Activated T-cell treated with anti-CD3 and anti-CD28 coated beads, Interleukin-2, amount 50 U/mL, for 4 hours (primary cell): ENCODE measurements at regions not wholly inside any gene's neighbourhood (a gene's known extent, or its start where the extent isn't known, plus 50 kb on each side); places are given as distances from the start of the nearest gene placed in this dataset.

ENCODE experiments used
- ATAC-seq, 2 donors: fragments of 200-7000 bp; cut with Tn5 transposase; one replicate each; pipeline ENCODE4 v1.10.0; 2021
- DNase-seq: peaks from one replicate; pipeline ENCODE4 v3.0.0-alpha.2; 2020
- H3K27me3 Mint-ChIP-seq: one replicate; pipeline ENCODE4 v1.8.0; 2021; ENCODE audit warnings: low read depth, mixed read lengths
- H3K36me3 Mint-ChIP-seq: one replicate; pipeline ENCODE4 v1.8.0; 2022; ENCODE audit warnings: mixed read lengths; ENCODE audit not compliant: insufficient read depth
- H3K4me1 Mint-ChIP-seq: one replicate; pipeline ENCODE4 v1.8.0; 2021; ENCODE audit warnings: low read depth, mixed read lengths
- H3K4me3 Mint-ChIP-seq: one replicate; pipeline ENCODE4 v1.8.0; 2021; ENCODE audit warnings: mild to moderate bottlenecking, moderate library complexity, mixed read lengths
- H3K9me3 Mint-ChIP-seq: one replicate; pipeline ENCODE4 v1.8.0; 2021; ENCODE audit warnings: mixed read lengths

DNA sequence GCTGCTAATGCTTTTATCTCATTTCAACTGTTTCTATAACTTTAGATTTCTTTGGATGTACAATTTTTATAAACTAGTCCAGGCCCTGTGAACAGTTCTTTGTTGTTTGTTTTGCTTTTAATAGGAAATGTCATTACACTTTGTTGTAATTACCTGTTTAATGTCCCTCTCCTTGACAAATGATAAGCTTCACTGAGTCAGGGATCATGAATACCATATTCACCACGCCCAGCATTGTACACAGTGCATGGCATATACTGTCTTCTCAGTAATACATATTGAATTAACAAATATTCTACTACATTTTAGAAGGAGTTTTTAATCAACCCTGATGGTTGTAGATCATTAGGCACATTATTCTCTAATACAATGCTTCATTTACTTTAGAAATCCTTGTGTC is 1105.0 kb downstream of the MAT2B start:
- ATAC-seq (no peak), DNase-seq (no peak)
- Mint-ChIP-seq H3K4me1 (no peaks in the 10 kb centered on the region), H3K36me3 (no peaks in the 10 kb centered on the region), H3K4me3 (no peak overlapping the region), H3K9me3 (no peaks in the 10 kb centered on the region), H3K27me3 (no peaks in the 10 kb centered on the region)

DNA sequence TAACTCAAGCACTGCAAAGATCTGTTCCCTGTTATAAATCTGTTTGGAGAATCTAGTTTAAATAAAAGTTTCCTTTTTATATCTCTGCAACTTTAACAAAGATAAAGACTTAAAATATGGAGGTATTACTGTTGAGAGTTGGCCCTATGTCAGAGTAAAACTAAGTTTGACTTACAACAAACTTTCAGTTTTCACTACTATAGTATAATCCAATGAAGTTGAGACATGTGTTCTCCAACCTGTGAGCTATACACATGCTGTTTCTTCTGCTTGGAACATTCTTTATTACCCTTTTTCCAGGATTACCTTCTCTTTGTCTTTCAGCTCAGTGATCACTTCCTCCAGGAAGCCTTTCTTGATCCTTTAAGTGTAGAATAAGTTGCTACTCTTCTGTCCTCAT is 1109.3 kb downstream of the MAT2B start:
- no peaks in the 10 kb centered on the region for H3K9me3 Mint-ChIP-seq
- no peaks in the 10 kb centered on the region for H3K36me3 Mint-ChIP-seq
- DNase-seq (no peak), ATAC-seq (no peak)
- H3K4me3 Mint-ChIP-seq: no peak overlapping the region
- no peaks in the 10 kb centered on the region for H3K4me1 Mint-ChIP-seq
- H3K27me3 Mint-ChIP-seq: no peaks in the 10 kb centered on the region

DNA sequence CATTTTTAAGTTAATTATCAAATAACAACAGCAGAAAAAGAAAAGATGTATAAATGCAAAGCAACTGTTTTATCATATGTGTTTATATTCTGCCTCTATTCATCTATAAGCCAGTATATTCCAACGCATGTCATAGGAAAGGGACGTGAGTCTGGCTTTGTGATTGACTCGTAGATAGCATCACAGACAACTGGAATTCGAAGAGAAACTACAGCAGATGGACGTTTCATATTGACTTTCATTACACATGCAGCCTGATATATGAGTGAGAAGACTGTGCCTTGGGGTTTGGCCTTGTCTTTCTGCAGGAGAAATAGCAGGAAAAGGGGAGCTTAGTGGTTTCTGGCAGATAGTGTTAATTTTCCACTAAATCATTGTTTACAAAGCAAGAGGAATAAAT is 1111.9 kb downstream of the MAT2B start:
- DNase-seq: no peak
- Mint-ChIP-seq H3K4me3 (no peak overlapping the region), H3K9me3 (no peaks in the 10 kb centered on the region), H3K27me3 (no peaks in the 10 kb centered on the region), H3K36me3 (no peaks in the 10 kb centered on the region), H3K4me1 (no peaks in the 10 kb centered on the region)
- no peak for ATAC-seq

DNA sequence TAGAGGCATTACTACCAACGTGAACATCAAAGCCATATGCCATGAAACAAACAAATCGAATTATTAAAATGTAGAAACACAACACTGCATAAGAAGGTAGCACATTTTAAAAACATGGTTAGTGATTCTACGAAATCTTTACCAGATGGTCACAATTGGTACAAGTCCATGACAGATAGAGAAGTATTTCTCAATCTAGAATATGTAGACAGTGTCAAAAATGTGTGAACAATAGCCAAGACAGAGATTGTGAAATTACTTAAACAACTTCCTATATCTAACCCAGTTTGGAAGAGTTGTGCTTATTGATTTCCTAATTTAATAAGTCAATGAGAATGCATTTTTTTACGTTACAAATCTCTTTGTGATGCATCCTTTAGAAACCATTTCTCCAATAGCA is 1121.6 kb downstream of the MAT2B start:
- Mint-ChIP-seq H3K27me3 (no peaks in the 10 kb centered on the region), H3K4me3 (no peak overlapping the region)

GRCh38 chr5:164636456-164636855 is 1131.0 kb downstream of the MAT2B start:
- ATAC-seq (no peak), DNase-seq (no peak)
- Mint-ChIP-seq H3K4me1 (no peaks in the 10 kb centered on the region), H3K36me3 (no peaks in the 10 kb centered on the region), H3K9me3 (peaks cover 8% of the 10 kb centered on the region), H3K27me3 (no peaks in the 10 kb centered on the region), H3K4me3 (no peak overlapping the region)

More for the DNA sequence above, 1121.6 kb downstream of the MAT2B start:
- Mint-ChIP-seq H3K36me3 (no peaks in the 10 kb centered on the region), H3K4me1 (no peaks in the 10 kb centered on the region), H3K9me3 (peaks cover 10% of the 10 kb centered on the region)
- no peak for ATAC-seq
- no peak for DNase-seq

GRCh38 chr5:164637931-164638521 is 1132.6 kb downstream of the MAT2B start:
- no peak for ATAC-seq
- Mint-ChIP-seq H3K27me3 (no peaks in the 10 kb centered on the region), H3K36me3 (no peaks in the 10 kb centered on the region), H3K4me1 (no peaks in the 10 kb centered on the region), H3K4me3 (no peak overlapping the region), H3K9me3 (peaks cover 8% of the 10 kb centered on the region)
- no peak for DNase-seq

GRCh38 chr5:164649266-164649665 is 1143.8 kb downstream of the MAT2B start:
- Mint-ChIP-seq H3K9me3 (peaks cover 9% of the 10 kb centered on the region), H3K4me3 (no peak overlapping the region), H3K4me1 (no peaks in the 10 kb centered on the region), H3K36me3 (no peaks in the 10 kb centered on the region), H3K27me3 (no peaks in the 10 kb centered on the region)
- ATAC-seq (no peak), DNase-seq (no peak)

GRCh38 chr5:164650427-164650826 is 1145.0 kb downstream of the MAT2B start:
- ATAC-seq: no peak
- peaks cover 11% of the 10 kb centered on the region for H3K9me3 Mint-ChIP-seq
- no peaks in the 10 kb centered on the region for H3K4me1 Mint-ChIP-seq
- no peaks in the 10 kb centered on the region for H3K36me3 Mint-ChIP-seq
- no peak for DNase-seq
- no peaks in the 10 kb centered on the region for H3K27me3 Mint-ChIP-seq
- H3K4me3 Mint-ChIP-seq: no peak overlapping the region

- no peaks in the 10 kb centered on the region for H3K4me1 Mint-ChIP-seq
- ATAC-seq: no peak
- H3K36me3 Mint-ChIP-seq: no peaks in the 10 kb centered on the region
- H3K4me3 Mint-ChIP-seq: no peak overlapping the region
- H3K9me3 Mint-ChIP-seq: peaks cover 11% of the 10 kb centered on the region
- H3K27me3 Mint-ChIP-seq: no peaks in the 10 kb centered on the region
- no peak for DNase-seq
Measured at GRCh38 chr5:164651546-164652275, 1146.3 kb downstream of the MAT2B start.

DNA sequence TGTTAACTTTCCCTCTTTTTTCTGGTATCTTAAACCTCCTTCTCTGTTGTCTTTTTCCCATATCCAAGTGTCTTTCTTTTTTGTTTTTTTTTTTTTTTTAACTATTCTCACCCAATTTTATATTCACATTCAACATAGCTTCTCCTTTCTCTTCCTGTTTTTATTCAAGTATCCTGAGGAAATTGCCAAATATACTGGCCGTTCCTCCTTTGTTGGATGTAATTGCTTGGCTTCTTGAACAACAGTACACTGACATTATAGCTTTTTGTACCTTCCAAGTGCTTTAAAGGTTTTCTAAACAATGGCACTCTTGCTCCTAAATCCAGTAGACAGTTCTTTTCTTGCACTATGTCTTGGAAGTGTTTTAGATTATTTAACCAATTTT is 1146.8 kb downstream of the MAT2B start:
- DNase-seq (no peak), ATAC-seq (no peak)
- H3K9me3 Mint-ChIP-seq: peaks cover 11% of the 10 kb centered on the region
- H3K4me3 Mint-ChIP-seq: no peak overlapping the region
- no peaks in the 10 kb centered on the region for H3K36me3 Mint-ChIP-seq
- no peaks in the 10 kb centered on the region for H3K4me1 Mint-ChIP-seq
- no peaks in the 10 kb centered on the region for H3K27me3 Mint-ChIP-seq

GRCh38 chr5:164663198-164663989 is 1158.0 kb downstream of the MAT2B start:
- DNase-seq (no peak), ATAC-seq (no peak)
- Mint-ChIP-seq H3K9me3 (peaks cover 8% of the 10 kb centered on the region), H3K4me1 (no peaks in the 10 kb centered on the region), H3K4me3 (no peak overlapping the region), H3K27me3 (no peaks in the 10 kb centered on the region), H3K36me3 (no peaks in the 10 kb centered on the region)

- H3K27me3 Mint-ChIP-seq: no peaks in the 10 kb centered on the region
- H3K4me1 Mint-ChIP-seq: no peaks in the 10 kb centered on the region
- H3K36me3 Mint-ChIP-seq: no peaks in the 10 kb centered on the region
- no peak overlapping the region for H3K4me3 Mint-ChIP-seq
- H3K9me3 Mint-ChIP-seq: no peaks in the 10 kb centered on the region
- ATAC-seq (no peak), DNase-seq (no peak)
Measured at GRCh38 chr5:164671640-164672039, 1166.2 kb downstream of the MAT2B start.

DNA sequence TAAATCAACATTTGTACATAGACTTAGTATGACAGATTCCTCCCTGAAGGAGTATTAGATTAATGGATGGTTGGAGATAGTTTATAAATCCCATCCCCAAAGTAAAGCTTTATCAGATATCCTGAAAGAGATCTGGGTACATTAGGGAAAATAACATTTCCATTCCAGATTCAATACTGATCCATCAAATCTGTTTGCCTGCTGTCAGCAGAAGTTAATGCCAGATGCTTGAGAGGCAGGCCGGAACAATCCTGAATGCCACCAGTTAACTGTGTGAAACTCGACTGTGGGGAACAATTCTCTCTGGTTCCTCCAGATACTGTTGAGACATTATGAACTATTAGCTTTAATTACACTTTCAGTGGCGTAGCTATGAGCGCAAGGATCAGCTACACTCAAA is 1166.8 kb downstream of the MAT2B start:
- Mint-ChIP-seq H3K36me3 (no peaks in the 10 kb centered on the region), H3K4me3 (no peak overlapping the region), H3K4me1 (no peaks in the 10 kb centered on the region), H3K9me3 (no peaks in the 10 kb centered on the region), H3K27me3 (no peaks in the 10 kb centered on the region)
- DNase-seq: no peak
- no peak for ATAC-seq

GRCh38 chr5:164672931-164673694 is 1167.7 kb downstream of the MAT2B start:
- no peak for ATAC-seq
- peaks cover 3% of the 10 kb centered on the region for H3K9me3 Mint-ChIP-seq
- no peaks in the 10 kb centered on the region for H3K36me3 Mint-ChIP-seq
- no peak for DNase-seq
- H3K4me3 Mint-ChIP-seq: no peak overlapping the region
- H3K4me1 Mint-ChIP-seq: no peaks in the 10 kb centered on the region
- no peaks in the 10 kb centered on the region for H3K27me3 Mint-ChIP-seq
